ENCODE measurements at regions not wholly inside any gene's neighbourhood (a gene's known extent, or its start where the extent isn't known, plus 50 kb on each side); places are given as distances from the start of the nearest gene placed in this dataset.

GRCh38 chr2:151137526-151137925 lies 124.1 kb downstream of the RBM43 start:
- TF ChIP-seq, protein P1, sequence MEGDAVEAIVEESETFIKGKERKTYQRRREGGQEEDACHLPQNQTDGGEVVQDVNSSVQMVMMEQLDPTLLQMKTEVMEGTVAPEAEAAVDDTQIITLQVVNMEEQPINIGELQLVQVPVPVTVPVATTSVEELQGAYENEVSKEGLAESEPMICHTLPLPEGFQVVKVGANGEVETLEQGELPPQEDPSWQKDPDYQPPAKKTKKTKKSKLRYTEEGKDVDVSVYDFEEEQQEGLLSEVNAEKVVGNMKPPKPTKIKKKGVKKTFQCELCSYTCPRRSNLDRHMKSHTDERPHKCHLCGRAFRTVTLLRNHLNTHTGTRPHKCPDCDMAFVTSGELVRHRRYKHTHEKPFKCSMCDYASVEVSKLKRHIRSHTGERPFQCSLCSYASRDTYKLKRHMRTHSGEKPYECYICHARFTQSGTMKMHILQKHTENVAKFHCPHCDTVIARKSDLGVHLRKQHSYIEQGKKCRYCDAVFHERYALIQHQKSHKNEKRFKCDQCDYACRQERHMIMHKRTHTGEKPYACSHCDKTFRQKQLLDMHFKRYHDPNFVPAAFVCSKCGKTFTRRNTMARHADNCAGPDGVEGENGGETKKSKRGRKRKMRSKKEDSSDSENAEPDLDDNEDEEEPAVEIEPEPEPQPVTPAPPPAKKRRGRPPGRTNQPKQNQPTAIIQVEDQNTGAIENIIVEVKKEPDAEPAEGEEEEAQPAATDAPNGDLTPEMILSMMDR (IDR thresholded peaks at IDR 0.05) = no peak
- TF ChIP-seq POLR2A (IDR thresholded peaks at IDR 0.05) = no peak
